Fibroblast of pulmonary artery (primary cell): ENCODE measurements at regions not wholly inside any gene's neighbourhood (a gene's known extent, or its start where the extent isn't known, plus 50 kb on each side); places are given as distances from the start of the nearest gene placed in this dataset.

Experiments used
- DNase-seq: peaks from one replicate; pipeline ENCODE4 v3.0.0-alpha.2; 2010; ENCODE audit warnings: low read depth
- H3K4me3 ChIP-seq: replicated peaks from 2 replicates; pipeline ENCODE4 v1.5.1; 2011; ENCODE audit warnings: low read depth, mild to moderate bottlenecking, control low read depth, low read length, moderate library complexity
- TF ChIP-seq, protein P1 (sequence below): IDR thresholded peaks from 2 replicates; pipeline ENCODE4 v1.5.1; 2011; ENCODE audit warnings: mild to moderate bottlenecking, control low read depth, low read length, inconsistent platforms; ENCODE audit errors: missing control alignments

DNA sequence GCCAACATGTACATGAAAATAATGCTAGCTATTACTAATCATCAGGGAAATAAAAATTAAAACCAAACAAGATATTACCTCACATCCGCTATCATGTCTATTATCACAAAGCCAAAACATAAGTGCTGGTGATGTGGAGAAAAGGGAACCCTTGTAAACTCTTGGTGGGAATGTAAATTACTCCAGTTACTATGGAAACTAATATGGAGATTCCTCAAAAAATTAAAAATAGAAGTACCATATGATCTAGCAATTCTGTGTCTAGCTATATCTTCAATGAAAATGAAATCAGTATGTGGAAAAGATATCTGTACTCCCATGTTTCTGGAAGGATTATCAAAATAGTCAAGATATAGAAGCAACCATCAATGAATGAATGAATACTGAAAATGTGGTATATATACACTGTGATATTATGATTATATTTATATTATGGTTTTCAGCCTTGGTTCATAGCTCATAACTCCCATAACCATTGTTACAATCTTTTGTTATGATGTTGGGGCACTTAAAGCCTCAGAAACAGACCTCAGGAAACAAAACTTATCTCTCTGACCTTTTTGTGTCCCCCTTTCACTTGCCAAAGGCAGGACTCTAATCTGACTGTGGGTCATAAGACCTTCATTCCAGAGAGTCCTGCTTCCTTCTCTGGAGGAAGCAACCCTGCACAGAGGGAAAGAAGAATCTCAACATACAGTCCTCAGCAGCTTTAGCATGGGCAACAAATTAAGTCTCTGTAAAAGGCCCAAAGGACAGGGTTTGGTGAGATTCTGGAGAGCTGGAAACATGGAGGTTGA is 933.2 kb downstream of the ADGRL3 start:
- no peak overlapping the region for H3K4me3 ChIP-seq
- TF ChIP-seq, protein P1, sequence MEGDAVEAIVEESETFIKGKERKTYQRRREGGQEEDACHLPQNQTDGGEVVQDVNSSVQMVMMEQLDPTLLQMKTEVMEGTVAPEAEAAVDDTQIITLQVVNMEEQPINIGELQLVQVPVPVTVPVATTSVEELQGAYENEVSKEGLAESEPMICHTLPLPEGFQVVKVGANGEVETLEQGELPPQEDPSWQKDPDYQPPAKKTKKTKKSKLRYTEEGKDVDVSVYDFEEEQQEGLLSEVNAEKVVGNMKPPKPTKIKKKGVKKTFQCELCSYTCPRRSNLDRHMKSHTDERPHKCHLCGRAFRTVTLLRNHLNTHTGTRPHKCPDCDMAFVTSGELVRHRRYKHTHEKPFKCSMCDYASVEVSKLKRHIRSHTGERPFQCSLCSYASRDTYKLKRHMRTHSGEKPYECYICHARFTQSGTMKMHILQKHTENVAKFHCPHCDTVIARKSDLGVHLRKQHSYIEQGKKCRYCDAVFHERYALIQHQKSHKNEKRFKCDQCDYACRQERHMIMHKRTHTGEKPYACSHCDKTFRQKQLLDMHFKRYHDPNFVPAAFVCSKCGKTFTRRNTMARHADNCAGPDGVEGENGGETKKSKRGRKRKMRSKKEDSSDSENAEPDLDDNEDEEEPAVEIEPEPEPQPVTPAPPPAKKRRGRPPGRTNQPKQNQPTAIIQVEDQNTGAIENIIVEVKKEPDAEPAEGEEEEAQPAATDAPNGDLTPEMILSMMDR = no peak

DNA sequence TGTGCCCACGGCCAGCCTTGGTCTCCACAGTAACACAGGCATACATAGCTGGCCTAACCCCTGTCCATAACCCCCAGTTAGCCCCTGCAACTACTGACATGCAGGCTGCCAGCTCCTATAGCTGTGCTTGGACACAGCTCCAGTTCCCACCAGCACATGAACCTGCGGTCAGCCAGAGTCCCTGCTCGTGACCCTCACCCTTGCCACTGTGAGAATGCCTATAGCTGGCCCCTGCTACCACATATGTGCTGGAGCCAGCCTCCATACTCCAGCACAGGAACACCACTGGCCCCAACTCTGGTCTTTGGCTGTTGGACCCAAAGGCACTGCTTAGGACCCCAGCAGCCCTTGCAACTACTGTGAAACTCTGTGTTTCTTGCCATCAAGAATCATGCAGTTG is 930.9 kb downstream of the ADGRL3 start:
- no peak overlapping the region for H3K4me3 ChIP-seq
- TF ChIP-seq, protein P1 = no peak
- DNase-seq = no peak

More for the DNA sequence above, 933.2 kb downstream of the ADGRL3 start:
- peak; percentile 81 for DNase-seq

DNA sequence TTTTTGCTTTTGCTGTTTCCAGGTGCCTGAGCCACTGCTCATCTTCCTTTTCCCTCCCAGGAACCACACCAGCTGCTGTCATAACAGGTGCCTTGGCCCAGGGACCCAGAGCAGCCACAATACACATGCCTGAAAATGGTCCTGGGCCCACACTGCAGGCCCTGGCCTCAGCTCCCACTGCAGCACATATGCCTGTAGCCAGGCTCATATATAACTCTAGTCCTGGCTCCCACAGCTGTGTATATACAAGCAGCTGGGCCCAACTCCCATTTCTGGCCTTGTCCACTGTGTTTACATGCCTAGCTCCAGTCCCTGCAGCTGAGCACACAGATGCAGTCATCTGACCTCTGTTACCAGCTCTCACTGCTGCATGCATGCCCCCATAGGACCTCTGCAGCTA is 930.5 kb downstream of the ADGRL3 start:
- H3K4me3 ChIP-seq = no peak overlapping the region
- no peak for DNase-seq
- TF ChIP-seq, protein P1 = no peak

GRCh38 chr4:62130230-62130629 is 930.1 kb downstream of the ADGRL3 start:
- TF ChIP-seq, protein P1 = no peak
- no peak overlapping the region for H3K4me3 ChIP-seq
- no peak for DNase-seq
